BE2C (cell line): ENCODE measurements at regions not wholly inside any gene's neighbourhood (a gene's known extent, or its start where the extent isn't known, plus 50 kb on each side); places are given as distances from the start of the nearest gene placed in this dataset.

Source experiments
- DNase-seq: peaks from one replicate; pipeline ENCODE4 v3.0.0-alpha.2; 2020
- H3K27me3 ChIP-seq: fragments of 250-450 bp; sonication (Bioruptor Pico); 2 replicates; pipeline ENCODE4 v1.5.1; 2020; ENCODE audit warnings: mild to moderate bottlenecking
- H3K36me3 ChIP-seq: fragments of 250-450 bp; sonication (Bioruptor Pico); 2 replicates; pipeline ENCODE4 v1.5.1; 2020; ENCODE audit warnings: mild to moderate bottlenecking
- H3K4me1 ChIP-seq: fragments of 250-450 bp; sonication (Bioruptor Pico); 2 replicates; pipeline ENCODE4 v1.5.1; 2020
- H3K4me3 ChIP-seq: 2 replicates; pipeline ENCODE4 v1.5.1; 2011; ENCODE audit warnings: low read depth, low read length
- H3K9me3 ChIP-seq: fragments of 250-450 bp; sonication (Bioruptor Pico); 2 replicates; pipeline ENCODE4 v1.5.1; 2020
- TF ChIP-seq, protein P1 (sequence below): IDR thresholded peaks from 2 replicates; pipeline ENCODE4 v1.5.1; 2012; ENCODE audit warnings: mild to moderate bottlenecking, low read depth, low read length

DNA sequence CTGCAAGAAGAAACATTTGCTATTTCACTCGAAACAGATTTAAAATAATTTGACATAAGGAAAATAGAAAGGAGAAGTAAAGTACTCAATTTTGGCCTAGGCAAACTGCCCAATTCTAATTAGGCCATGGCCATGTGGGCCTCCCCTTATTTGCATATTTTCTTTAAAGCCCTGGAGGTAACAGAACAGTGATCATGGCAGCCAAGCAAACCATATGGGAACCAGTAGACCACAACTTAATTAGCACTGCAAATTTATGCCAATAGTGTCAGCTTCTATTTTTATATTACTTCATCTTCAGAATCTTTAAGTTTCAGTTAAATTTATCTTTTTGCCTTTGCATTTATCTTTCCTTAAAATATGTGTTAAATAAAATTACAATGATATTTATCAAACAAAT lies 63.3 kb upstream of the THSD7A start:
- Histone ChIP-seq H3K4me1 (peaks cover 8% of the 10 kb centered on the region), H3K36me3 (no peaks in the 10 kb centered on the region), H3K27me3 (no peaks in the 10 kb centered on the region), H3K9me3 (no peaks in the 10 kb centered on the region), H3K4me3 (no peak overlapping the region)
- TF ChIP-seq, protein P1, sequence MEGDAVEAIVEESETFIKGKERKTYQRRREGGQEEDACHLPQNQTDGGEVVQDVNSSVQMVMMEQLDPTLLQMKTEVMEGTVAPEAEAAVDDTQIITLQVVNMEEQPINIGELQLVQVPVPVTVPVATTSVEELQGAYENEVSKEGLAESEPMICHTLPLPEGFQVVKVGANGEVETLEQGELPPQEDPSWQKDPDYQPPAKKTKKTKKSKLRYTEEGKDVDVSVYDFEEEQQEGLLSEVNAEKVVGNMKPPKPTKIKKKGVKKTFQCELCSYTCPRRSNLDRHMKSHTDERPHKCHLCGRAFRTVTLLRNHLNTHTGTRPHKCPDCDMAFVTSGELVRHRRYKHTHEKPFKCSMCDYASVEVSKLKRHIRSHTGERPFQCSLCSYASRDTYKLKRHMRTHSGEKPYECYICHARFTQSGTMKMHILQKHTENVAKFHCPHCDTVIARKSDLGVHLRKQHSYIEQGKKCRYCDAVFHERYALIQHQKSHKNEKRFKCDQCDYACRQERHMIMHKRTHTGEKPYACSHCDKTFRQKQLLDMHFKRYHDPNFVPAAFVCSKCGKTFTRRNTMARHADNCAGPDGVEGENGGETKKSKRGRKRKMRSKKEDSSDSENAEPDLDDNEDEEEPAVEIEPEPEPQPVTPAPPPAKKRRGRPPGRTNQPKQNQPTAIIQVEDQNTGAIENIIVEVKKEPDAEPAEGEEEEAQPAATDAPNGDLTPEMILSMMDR = no peak
- no peak for DNase-seq

DNA sequence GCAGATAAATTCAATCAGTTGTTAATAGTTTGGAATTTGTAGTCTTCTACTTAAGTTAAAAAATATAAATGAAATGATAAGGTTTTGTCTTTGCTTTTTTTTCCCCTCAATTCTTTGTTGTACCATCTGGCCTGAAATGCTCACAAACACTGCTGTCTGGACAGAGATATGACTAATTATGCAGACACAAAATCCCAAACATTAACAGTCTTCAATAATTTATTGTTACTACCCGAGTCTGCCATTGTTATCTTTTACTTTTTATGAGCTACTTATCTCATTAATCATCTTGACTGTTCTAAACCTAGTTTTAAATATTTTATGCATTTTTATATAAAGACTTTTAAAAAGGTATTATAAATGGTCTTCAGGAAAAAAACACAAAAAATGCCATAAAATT lies 64.7 kb upstream of the THSD7A start:
- peaks cover 8% of the 10 kb centered on the region for H3K4me1 ChIP-seq
- no peaks in the 10 kb centered on the region for H3K27me3 ChIP-seq
- H3K9me3 ChIP-seq = no peaks in the 10 kb centered on the region
- TF ChIP-seq, protein P1 = no peak
- no peak for DNase-seq
- no peak overlapping the region for H3K4me3 ChIP-seq
- no peaks in the 10 kb centered on the region for H3K36me3 ChIP-seq

DNA sequence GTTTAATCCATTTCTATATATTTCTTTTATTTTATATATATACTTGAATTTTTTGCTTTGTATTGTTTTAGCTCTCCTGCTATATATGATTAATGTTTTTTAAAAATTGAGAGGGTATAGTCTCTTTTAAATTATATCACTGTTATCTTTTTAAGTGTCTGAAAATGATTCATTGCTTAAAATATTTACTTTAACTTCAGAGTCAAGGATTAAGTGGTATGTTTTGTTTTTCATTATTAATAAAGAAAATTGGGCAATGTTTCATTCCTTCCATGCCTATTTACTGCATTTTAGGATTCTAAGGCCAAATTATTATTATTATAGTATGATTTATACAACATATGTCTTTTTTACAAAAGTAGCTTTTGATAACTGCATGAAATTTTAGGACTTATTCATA lies 67.2 kb upstream of the THSD7A start:
- TF ChIP-seq, protein P1 = no peak
- no peaks in the 10 kb centered on the region for H3K9me3 ChIP-seq
- no peaks in the 10 kb centered on the region for H3K36me3 ChIP-seq
- no peaks in the 10 kb centered on the region for H3K27me3 ChIP-seq
- H3K4me1 ChIP-seq = peaks cover 8% of the 10 kb centered on the region
- no peak for DNase-seq
- no peak overlapping the region for H3K4me3 ChIP-seq

DNA sequence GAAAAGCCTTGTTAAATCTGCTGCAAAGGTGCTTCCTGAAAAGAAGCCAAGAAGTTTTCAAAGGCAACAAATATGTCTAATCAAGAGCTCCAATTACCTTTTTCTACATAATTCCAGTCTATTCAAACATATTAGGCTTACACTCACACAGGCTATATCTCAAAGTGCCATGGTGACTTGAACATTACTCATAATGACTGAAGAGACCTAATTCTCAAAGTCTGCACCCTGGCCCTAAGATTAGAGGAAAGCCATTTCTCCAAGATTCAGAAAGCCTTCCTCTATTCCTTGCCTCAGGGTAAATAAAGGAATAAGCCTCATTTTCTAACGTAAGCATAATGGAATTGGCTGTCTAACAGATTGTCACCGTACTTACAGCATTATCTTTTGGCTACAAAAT lies 78.3 kb upstream of the THSD7A start:
- Histone ChIP-seq H3K27me3 (no peaks in the 10 kb centered on the region), H3K4me3 (no peak overlapping the region), H3K4me1 (no peaks in the 10 kb centered on the region; the same call in 1 of the 2 replicates), H3K36me3 (no peaks in the 10 kb centered on the region; the same call in 1 of the 2 replicates), H3K9me3 (no peaks in the 10 kb centered on the region)
- TF ChIP-seq, protein P1 = no peak
- no peak for DNase-seq

DNA sequence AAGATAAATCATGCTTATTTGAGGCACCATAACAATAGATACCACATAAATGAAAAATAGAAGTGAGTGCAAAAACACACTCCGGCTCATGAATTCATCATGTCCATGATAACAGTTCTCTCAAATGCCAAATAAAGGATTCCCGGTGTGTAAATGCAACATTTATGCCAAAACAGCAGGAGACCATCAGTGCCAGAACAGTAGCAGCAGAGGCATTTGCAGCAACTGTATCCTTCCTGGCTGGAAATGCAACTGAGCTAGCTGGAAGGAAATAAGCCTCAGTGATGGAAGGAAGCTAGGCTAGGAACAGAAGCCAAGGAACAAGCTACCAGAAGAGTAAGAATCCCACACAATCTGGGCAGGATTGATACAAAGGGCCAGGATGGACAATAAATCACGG lies 79.9 kb upstream of the THSD7A start:
- Histone ChIP-seq H3K4me1 (no peaks in the 10 kb centered on the region; the same call in 1 of the 2 replicates), H3K36me3 (no peaks in the 10 kb centered on the region; the same call in 1 of the 2 replicates), H3K27me3 (no peaks in the 10 kb centered on the region), H3K4me3 (no peak overlapping the region), H3K9me3 (no peaks in the 10 kb centered on the region)
- no peak for DNase-seq
- TF ChIP-seq, protein P1 = no peak

DNA sequence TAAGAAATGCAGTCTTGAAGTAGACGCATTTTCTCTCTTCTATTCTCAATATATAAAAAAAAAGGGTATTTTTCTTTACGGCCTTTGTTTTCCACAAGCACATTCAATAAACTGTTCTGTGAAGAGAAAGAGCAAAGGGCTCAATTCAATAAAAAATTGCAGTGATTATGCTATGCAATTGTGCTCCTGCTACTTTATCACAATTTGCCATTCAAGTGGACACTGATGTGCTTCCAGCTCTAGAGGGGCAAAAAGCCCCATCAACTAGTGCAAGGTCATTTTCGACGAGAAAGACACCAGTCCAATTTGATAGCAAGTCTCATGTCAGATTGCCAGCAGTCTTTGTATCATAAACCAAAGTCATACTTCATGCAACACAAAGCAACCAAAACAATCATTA lies 82.6 kb upstream of the THSD7A start:
- no peaks in the 10 kb centered on the region for H3K36me3 ChIP-seq
- no peaks in the 10 kb centered on the region for H3K9me3 ChIP-seq
- H3K4me3 ChIP-seq = no peak overlapping the region
- DNase-seq = no peak
- H3K4me1 ChIP-seq = no peaks in the 10 kb centered on the region; the same call in 1 of the 2 replicates
- no peaks in the 10 kb centered on the region for H3K27me3 ChIP-seq
- TF ChIP-seq, protein P1 = no peak
